Femur (tissue), 1 donor: ENCODE measurements at regions not wholly inside any gene's neighbourhood (a gene's known extent, or its start where the extent isn't known, plus 50 kb on each side); places are given as distances from the start of the nearest gene placed in this dataset.

Experiments
- DNase-seq: peaks from one replicate; pipeline ENCODE4 v3.0.0-alpha.2; 2017

- no peak for DNase-seq
These were observed 262.5 kb upstream of the ARHGAP20 start for GRCh38 chr11:110974731-110975130.

GRCh38 chr11:110973401-110973980 is 261.3 kb upstream of the ARHGAP20 start:
- DNase-seq = no peak

- DNase-seq = no peak
These were observed 260.4 kb upstream of the ARHGAP20 start for GRCh38 chr11:110972640-110973039.

- DNase-seq = no peak
These were observed 259.9 kb upstream of the ARHGAP20 start for GRCh38 chr11:110972106-110972505.

GRCh38 chr11:110971140-110971539 is 258.9 kb upstream of the ARHGAP20 start:
- no peak for DNase-seq

GRCh38 chr11:110968348-110969062 is 256.3 kb upstream of the ARHGAP20 start:
- DNase-seq = no peak

- DNase-seq = no peak
These were observed 253.9 kb upstream of the ARHGAP20 start for GRCh38 chr11:110966131-110966530.

GRCh38 chr11:110962921-110963320 is 250.7 kb upstream of the ARHGAP20 start:
- DNase-seq = no peak

GRCh38 chr11:110960167-110960566 is 247.9 kb upstream of the ARHGAP20 start:
- DNase-seq = no peak

GRCh38 chr11:110958216-110958615 is 246.0 kb upstream of the ARHGAP20 start:
- no peak for DNase-seq

GRCh38 chr11:110955776-110956175 is 243.5 kb upstream of the ARHGAP20 start:
- DNase-seq = no peak

- no peak for DNase-seq
These were observed 239.8 kb upstream of the ARHGAP20 start for GRCh38 chr11:110951950-110952503.

- DNase-seq = peak; percentile 23
These were observed 239.1 kb upstream of the ARHGAP20 start for GRCh38 chr11:110951037-110951949.

GRCh38 chr11:110948112-110948511 is 235.9 kb upstream of the ARHGAP20 start:
- DNase-seq = no peak

GRCh38 chr11:110947096-110947495 is 234.9 kb upstream of the ARHGAP20 start:
- DNase-seq = peak; percentile 20

GRCh38 chr11:110939471-110939870 is 227.2 kb upstream of the ARHGAP20 start:
- DNase-seq = no peak

- no peak for DNase-seq
These were observed 222.9 kb upstream of the ARHGAP20 start for GRCh38 chr11:110935018-110935640.

GRCh38 chr11:110929129-110929528 is 216.9 kb upstream of the ARHGAP20 start:
- no peak for DNase-seq

- DNase-seq = no peak
These were observed 216.2 kb upstream of the ARHGAP20 start for GRCh38 chr11:110928391-110928790.

GRCh38 chr11:110921742-110922521 is 209.7 kb upstream of the ARHGAP20 start:
- peak; percentile 68 for DNase-seq

- no peak for DNase-seq
These were observed 207.1 kb upstream of the ARHGAP20 start for GRCh38 chr11:110919241-110919922.
